B cell (primary cell): ENCODE measurements at regions not wholly inside any gene's neighbourhood (a gene's known extent, or its start where the extent isn't known, plus 50 kb on each side); places are given as distances from the start of the nearest gene placed in this dataset.

Experiments
- ATAC-seq: fragments of 200-7000 bp; cut with Tn5 transposase; one replicate; pipeline ENCODE4 v1.10.0; 2021; ENCODE audit warnings: low read depth, mild to moderate bottlenecking, moderate number of reproducible peaks, moderate library complexity
- CTCF ChIA-PET: fragments of 350-600 bp; sonication (Branson Sonifier 250); formaldehyde crosslinking; loops from one replicate; lab custom pipeline; 2021; ENCODE audit warnings: antibody characterized with exemption, inconsistent platforms; lab: Charles Lee
- POLR2A ChIA-PET: fragments of 350-600 bp; sonication (Branson Sonifier 250); formaldehyde crosslinking; loops from one replicate; lab custom pipeline; 2021; ENCODE audit warnings: antibody characterized with exemption; lab: Charles Lee
- DNase-seq: peaks from one replicate; pipeline ENCODE4 v3.0.0; 2013
- H2AFZ ChIP-seq: 2 replicates; pipeline ENCODE4 v1.6.1; 2012; ENCODE audit warnings: mild to moderate bottlenecking, low read depth, low read length; ENCODE audit not compliant: insufficient read depth, poor library complexity, severe bottlenecking
- H3K27ac ChIP-seq, 2 donors: 1 replicate in 1 of 2; 2 replicates in 1 of 2; pipeline ENCODE4 v1.5.1; 2012 to 2013; ENCODE audit warnings: low read length in 2 of 2, mild to moderate bottlenecking in 2 of 2, moderate library complexity in 1 of 2
- H3K27me3 ChIP-seq, 4 experiments: fragments of 200-600 bp in 1 of 4; sonication (generic) in 1 of 4; replicated peaks in 1 of 4; 1 replicate in 2 of 4; 2 replicates in 2 of 4; pipeline versions ENCODE4 v1.6.1 to v1.7.0; 2013 to 2016; ENCODE audit warnings: low read length in 3 of 4, mild to moderate bottlenecking in 2 of 4, mixed read lengths in 1 of 4, moderate library complexity in 1 of 4; ENCODE audit not compliant: insufficient read depth in 4 of 4, control insufficient read depth in 3 of 4; ENCODE audit errors: control extremely low read depth in 1 of 4
- H3K36me3 ChIP-seq, 2 experiments: replicated peaks in 1 of 2; 1 replicate in 1 of 2; 2 replicates in 1 of 2; pipeline versions ENCODE4 v1.6.1 to v1.7.1; 2013; ENCODE audit warnings: low read length in 1 of 2; ENCODE audit not compliant: insufficient read depth in 2 of 2, control insufficient read depth in 1 of 2; ENCODE audit errors: control extremely low read depth in 1 of 2, extremely low read depth in 1 of 2
- H3K4me1 ChIP-seq, 2 donors: fragments of 200-600 bp in 1 of 2; sonication (generic) in 1 of 2; 1 replicate in 1 of 2; 2 replicates in 1 of 2; pipeline versions ENCODE4 v1.5.1 to v1.6.1; 2013 to 2017; ENCODE audit warnings: low read length in 2 of 2; ENCODE audit not compliant: control insufficient read depth in 2 of 2, insufficient read depth in 2 of 2
- H3K4me2 ChIP-seq: replicated peaks from 2 replicates; pipeline ENCODE3; 2012; ENCODE audit warnings: mild to moderate bottlenecking, low read depth, low read length; ENCODE audit not compliant: poor library complexity, severe bottlenecking
- H3K4me3 ChIP-seq, 5 experiments: fragments of 200-600 bp in 1 of 5; sonication (generic) in 1 of 5; 1 replicate in 3 of 5; 2 replicates in 2 of 5; pipeline versions ENCODE4 v1.5.1 to v1.7.0; 2011 to 2016; ENCODE audit warnings: low read length in 4 of 5, mild to moderate bottlenecking in 4 of 5, low read depth in 2 of 5, control low read depth in 1 of 5, moderate library complexity in 1 of 5; ENCODE audit not compliant: insufficient read depth in 1 of 5; ENCODE audit errors: control extremely low read depth in 1 of 5, extremely low read depth in 1 of 5
- H3K79me2 ChIP-seq: fragments of 200-600 bp; sonication (generic); one replicate; pipeline ENCODE4 v1.6.0; 2016; ENCODE audit warnings: low read length; ENCODE audit not compliant: control insufficient read depth, insufficient read depth
- H3K9ac ChIP-seq: fragments of 200-600 bp; sonication (generic); 2 replicates; pipeline ENCODE4 v1.6.1; 2017; ENCODE audit warnings: mild to moderate bottlenecking, low read length, moderate library complexity
- H3K9me3 ChIP-seq, 3 donors: one replicate each; pipeline versions ENCODE4 v1.6.1 to v1.7.1; 2013; ENCODE audit warnings: low read length in 2 of 3; ENCODE audit not compliant: control insufficient read depth in 2 of 3, insufficient read depth in 1 of 3; ENCODE audit errors: control extremely low read depth in 1 of 3
- H4K20me1 ChIP-seq: 2 replicates; pipeline ENCODE4 v1.6.0; 2012; ENCODE audit warnings: mild to moderate bottlenecking, low read length; ENCODE audit not compliant: insufficient read depth, control insufficient read depth, poor library complexity, severe bottlenecking
- H3K27ac Mint-ChIP-seq: one replicate; pipeline ENCODE4 v1.8.0; 2021; ENCODE audit warnings: mixed read lengths
- H3K27me3 Mint-ChIP-seq: one replicate; pipeline ENCODE4 v1.8.0; 2021; ENCODE audit warnings: mixed read lengths
- H3K4me1 Mint-ChIP-seq: one replicate; pipeline ENCODE4 v1.8.0; 2021; ENCODE audit warnings: mixed read lengths
- H3K4me3 Mint-ChIP-seq: one replicate; pipeline ENCODE4 v1.8.0; 2021; ENCODE audit warnings: mixed read lengths
- H3K9me3 Mint-ChIP-seq: one replicate; pipeline ENCODE4 v1.8.0; 2022; ENCODE audit warnings: mixed read lengths; ENCODE audit not compliant: insufficient read depth
- CTCF ChIP-seq: fragments of 200-600 bp; IDR thresholded peaks from one replicate; pipeline ENCODE4 v1.8.0; 2022; ENCODE audit warnings: antibody characterized with exemption, mild to moderate bottlenecking
- EZH2 ChIP-seq: IDR thresholded peaks from 2 replicates; pipeline ENCODE4 v1.6.1; 2012; ENCODE audit warnings: borderline replicate concordance, low read depth, mild to moderate bottlenecking, moderate library complexity, low read length; ENCODE audit not compliant: insufficient read depth, poor library complexity, severe bottlenecking
- WGBS: methylation state at CpG from one replicate; pipeline ENCODE4 v1.1.5; 2013; ENCODE audit warnings: missing lambda C conversion rate; ENCODE audit not compliant: insufficient coverage; 5-methylcytosine and 5-hydroxymethylcytosine counted together
- intact Hi-C: fragments of 100-400 bp; cut with micrococcal nuclease; formaldehyde crosslinking; loops from one replicate; pipeline ENCODE4 v1.10.0; 2022

GRCh38 chr2:239625971-239626734 is 225.3 kb upstream of the HDAC4 start:
- no peak for ATAC-seq

More at GRCh38 chr2:239625971-239626734, 225.3 kb upstream of the HDAC4 start:
- intact Hi-C loops = no loop called here
- Histone ChIP-seq H3K36me3 (no peaks in the 10 kb centered on the region), H3K79me2 (no peaks in the 10 kb centered on the region), H3K27me3 (peaks cover 0 to 3% (median 0%) of the 10 kb centered on the region in 4 experiments), H3K4me2 (no peak overlapping the region), H4K20me1 (no peaks in the 10 kb centered on the region), H2AFZ (no peak overlapping the region), H3K27ac (no peak overlapping the region), H3K9me3 (peaks cover 0 to 3% (median 0%) of the 10 kb centered on the region in 3 donors), H3K4me1 (no peaks in the 10 kb centered on the region), H3K4me3 (no peak overlapping the region), H3K9ac (no peak overlapping the region)
- 100% methylated on average over 3 of the region's 8 CpGs for WGBS
- Mint-ChIP-seq H3K4me3 (no peak overlapping the region), H3K9me3 (no peaks in the 10 kb centered on the region), H3K27ac (no peak overlapping the region), H3K4me1 (no peaks in the 10 kb centered on the region), H3K27me3 (peaks cover 14% of the 10 kb centered on the region)
- POLR2A ChIA-PET = no interaction called here
- CTCF ChIA-PET = no interaction called here
- TF ChIP-seq EZH2 = no peak
- TF ChIP-seq CTCF = no peak
- no peak for DNase-seq
